GM12874 (cell line): ENCODE measurements at regions not wholly inside any gene's neighbourhood (a gene's known extent, or its start where the extent isn't known, plus 50 kb on each side); places are given as distances from the start of the nearest gene placed in this dataset.

Source experiments
- TF ChIP-seq, protein P1 (sequence below): IDR thresholded peaks from 2 replicates; pipeline ENCODE4 v1.5.1; 2011; ENCODE audit warnings: low read depth, mild to moderate bottlenecking, control low read depth, low read length, moderate library complexity; ENCODE audit not compliant: insufficient read depth

DNA sequence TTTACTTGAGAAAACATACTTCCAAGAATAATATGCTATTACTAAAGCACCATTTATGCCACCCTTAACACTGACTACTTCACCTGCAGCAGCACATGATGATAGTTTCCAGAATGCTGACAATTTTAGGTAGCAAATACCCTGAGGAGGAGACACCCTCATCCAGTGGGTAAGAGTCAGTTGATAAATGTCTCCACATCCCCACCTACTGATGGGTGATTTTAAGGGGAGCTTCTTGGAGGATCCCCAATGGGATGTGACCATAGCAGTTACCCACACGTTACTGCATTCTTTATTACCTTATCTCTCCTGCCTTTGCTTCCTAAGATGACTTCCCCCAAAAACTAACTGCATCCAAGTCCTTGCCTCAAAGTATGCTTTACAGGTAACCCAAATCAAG is 131.2 kb upstream of the SMARCAD1 start:
- TF ChIP-seq, protein P1, sequence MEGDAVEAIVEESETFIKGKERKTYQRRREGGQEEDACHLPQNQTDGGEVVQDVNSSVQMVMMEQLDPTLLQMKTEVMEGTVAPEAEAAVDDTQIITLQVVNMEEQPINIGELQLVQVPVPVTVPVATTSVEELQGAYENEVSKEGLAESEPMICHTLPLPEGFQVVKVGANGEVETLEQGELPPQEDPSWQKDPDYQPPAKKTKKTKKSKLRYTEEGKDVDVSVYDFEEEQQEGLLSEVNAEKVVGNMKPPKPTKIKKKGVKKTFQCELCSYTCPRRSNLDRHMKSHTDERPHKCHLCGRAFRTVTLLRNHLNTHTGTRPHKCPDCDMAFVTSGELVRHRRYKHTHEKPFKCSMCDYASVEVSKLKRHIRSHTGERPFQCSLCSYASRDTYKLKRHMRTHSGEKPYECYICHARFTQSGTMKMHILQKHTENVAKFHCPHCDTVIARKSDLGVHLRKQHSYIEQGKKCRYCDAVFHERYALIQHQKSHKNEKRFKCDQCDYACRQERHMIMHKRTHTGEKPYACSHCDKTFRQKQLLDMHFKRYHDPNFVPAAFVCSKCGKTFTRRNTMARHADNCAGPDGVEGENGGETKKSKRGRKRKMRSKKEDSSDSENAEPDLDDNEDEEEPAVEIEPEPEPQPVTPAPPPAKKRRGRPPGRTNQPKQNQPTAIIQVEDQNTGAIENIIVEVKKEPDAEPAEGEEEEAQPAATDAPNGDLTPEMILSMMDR, result no peak

DNA sequence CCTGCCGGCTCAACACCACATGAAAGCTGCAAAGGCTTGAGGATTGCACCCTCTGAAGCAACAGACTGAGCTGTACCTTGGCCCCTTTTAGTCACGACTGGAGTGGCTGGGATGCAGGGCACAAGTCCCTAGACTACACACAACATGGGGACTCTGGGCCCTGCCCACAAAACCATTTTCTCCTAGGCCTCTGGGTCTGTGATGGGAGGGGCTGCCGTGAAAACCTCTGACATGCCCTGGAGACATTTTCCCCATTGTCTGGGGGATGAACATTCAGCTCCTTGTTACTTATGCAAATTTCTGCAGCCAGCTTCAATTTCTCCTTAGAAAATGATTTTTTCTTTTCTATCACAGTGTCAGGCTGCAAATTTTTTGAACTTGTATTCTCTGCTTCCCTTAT is 123.5 kb upstream of the SMARCAD1 start:
- TF ChIP-seq, protein P1, result no peak

DNA sequence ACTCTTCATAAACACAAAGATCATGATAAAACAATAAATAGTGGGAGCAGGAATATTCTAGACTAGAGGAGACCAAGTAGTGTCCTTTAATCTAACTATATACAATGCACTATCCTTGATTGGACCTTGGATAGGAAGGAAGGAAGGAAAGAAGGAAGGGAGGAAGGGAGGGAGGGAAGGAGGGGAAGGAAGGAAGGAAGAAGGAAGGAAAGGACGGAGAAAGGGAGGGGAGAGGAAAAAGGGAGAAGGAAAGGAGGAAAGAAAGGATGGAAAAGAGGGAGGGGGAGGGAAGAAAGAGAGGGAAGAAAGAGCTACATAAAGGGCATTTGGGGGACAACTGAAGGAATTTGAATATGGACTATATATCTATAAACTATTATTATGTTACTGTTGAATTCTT is 95.0 kb upstream of the SMARCAD1 start:
- TF ChIP-seq, protein P1, result no peak

DNA sequence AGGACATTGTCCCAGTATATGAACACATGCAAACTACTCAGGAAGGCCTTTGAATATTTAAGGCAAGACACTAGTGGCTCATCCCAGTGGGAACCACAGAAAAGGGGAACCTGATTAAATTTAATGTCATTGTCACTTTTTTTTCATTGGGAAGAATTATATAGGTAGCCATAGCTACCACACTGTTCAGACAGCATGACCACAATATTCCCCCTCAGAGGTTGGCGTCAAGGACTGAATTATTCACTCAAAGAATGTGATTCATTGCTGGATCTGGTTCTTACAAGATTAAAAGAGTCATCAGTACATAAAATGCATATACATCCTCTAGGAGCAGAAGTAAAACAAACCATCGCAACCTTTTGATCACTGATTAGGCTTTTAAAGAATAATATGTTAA is 92.0 kb upstream of the SMARCAD1 start:
- TF ChIP-seq, protein P1, result no peak

DNA sequence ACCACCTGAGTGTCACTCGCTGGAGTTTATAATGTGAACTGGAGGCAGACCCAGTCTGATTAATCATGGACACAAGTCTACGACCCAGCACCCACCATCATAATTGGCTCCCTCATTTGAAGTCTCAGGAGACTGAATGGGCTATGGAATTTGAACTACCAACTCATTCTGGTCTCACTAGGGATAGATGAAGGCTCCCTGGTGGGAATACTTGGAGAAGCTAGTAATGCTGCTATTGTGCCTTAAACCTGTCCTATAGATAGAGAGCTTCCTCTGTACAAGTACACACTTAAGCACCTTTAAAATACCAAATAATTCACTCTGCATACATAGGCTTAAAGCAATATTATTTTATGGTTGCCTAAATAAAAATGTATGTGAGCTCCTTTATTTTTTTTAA is 90.8 kb upstream of the SMARCAD1 start:
- TF ChIP-seq, protein P1, result no peak

DNA sequence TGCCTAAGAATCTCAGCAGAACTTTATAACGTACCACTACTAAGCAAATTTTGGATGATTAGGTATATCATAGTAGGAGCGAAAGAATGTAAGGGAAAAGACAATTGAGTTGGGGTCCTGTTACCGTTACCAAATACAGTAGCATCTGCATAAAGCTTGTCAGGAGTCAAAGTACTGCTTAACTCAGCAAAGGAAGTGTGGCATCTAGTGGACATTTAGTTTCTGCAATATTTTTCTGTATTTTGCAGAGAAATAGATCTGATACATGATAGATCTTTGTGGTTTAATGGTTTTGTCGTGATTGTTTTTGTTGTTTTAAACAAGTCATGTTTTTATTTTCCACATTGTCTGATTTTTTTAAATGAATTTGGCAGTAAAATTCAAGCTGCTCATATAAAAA is 81.0 kb upstream of the SMARCAD1 start:
- TF ChIP-seq, protein P1, result no peak

DNA sequence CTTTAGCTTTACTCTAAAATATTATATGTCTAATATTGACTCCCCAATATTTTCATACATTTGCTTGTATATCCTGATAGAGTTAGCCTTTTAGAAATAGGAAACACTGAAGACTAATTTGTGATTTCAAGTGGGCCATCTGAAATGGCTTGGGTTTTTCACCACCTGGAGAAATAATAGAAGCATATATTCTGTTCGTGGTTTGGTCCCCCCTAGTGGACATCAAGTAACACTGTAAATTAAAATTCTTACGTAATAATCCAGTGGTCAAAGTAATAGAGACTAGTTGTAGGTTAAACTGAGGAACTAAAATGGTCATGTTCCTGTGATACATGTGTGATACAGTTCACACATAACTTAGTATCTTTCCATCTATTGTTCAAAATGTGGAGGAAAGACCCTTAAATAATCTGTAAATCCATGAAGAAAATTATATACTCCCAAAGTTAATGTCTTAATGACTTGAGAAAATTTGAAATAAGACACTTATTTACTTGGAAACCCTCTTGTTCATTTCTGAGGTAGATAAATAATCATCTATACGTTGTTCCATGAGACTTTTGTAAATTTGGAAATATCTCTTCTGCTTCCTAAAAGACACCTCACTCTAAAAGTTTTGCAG is 79.8 kb upstream of the SMARCAD1 start:
- TF ChIP-seq, protein P1, result peak; percentile 45; the same call in 1 of the 2 replicates
